Neural cell (in vitro differentiated cells): ENCODE measurements at regions not wholly inside any gene's neighbourhood (a gene's known extent, or its start where the extent isn't known, plus 50 kb on each side); places are given as distances from the start of the nearest gene placed in this dataset.

ENCODE experiments used
- H2AFZ ChIP-seq: fragments of 200-600, 300-800 bp; sonication (generic), shearing (Covaris generic); 2 replicates; pipeline ENCODE4 v1.6.0; 2014; ENCODE audit warnings: low read depth, mild to moderate bottlenecking, antibody characterized with exemption, low read length, moderate library complexity
- H3F3A ChIP-seq: fragments of 200-600 bp; shearing (Covaris generic); 2 replicates; pipeline ENCODE4 v1.6.1; 2016; ENCODE audit warnings: mild to moderate bottlenecking, moderate library complexity, mixed read lengths, antibody characterized with exemption, low read length; ENCODE audit not compliant: insufficient read depth, poor library complexity, severe bottlenecking
- H3K27ac ChIP-seq: fragments of 200-600, 300-800 bp; sonication (generic), shearing (Covaris generic); 2 replicates; pipeline ENCODE4 v1.5.1; 2014; ENCODE audit warnings: mild to moderate bottlenecking, low read length, moderate library complexity
- H3K27me3 ChIP-seq: fragments of 300-800, 200-600 bp; sonication (generic), shearing (Covaris generic); 2 replicates; pipeline ENCODE4 v1.6.0; 2014; ENCODE audit warnings: mild to moderate bottlenecking, low read depth, low read length, moderate library complexity; ENCODE audit not compliant: insufficient read depth
- H3K36me3 ChIP-seq: fragments of 300-800, 200-600 bp; sonication (generic), shearing (Covaris generic); 2 replicates; pipeline ENCODE4 v1.5.1; 2014; ENCODE audit warnings: mild to moderate bottlenecking, antibody characterized with exemption, low read length, moderate library complexity; ENCODE audit not compliant: insufficient read depth
- H3K4me2 ChIP-seq: fragments of 300-800, 200-600 bp; sonication (generic), shearing (Covaris generic); 2 replicates; pipeline ENCODE4 v1.6.0; 2014; ENCODE audit warnings: mild to moderate bottlenecking, low read length
- H3K4me3 ChIP-seq: fragments of 300-800, 200-600 bp; sonication (generic), shearing (Covaris generic); 2 replicates; pipeline ENCODE4 v1.5.1; 2014; ENCODE audit warnings: mild to moderate bottlenecking, low read length, moderate library complexity
- H3K79me2 ChIP-seq: fragments of 200-600 bp; shearing (Covaris generic); replicated peaks from 2 replicates; pipeline ENCODE4 v1.6.0; 2014; ENCODE audit warnings: mild to moderate bottlenecking, low read length, moderate library complexity; ENCODE audit not compliant: insufficient read depth
- H3K9ac ChIP-seq: fragments of 300-800, 200-600 bp; sonication (generic), shearing (Covaris generic); 2 replicates; pipeline ENCODE4 v1.6.1; 2016; ENCODE audit warnings: mild to moderate bottlenecking, low read length, mixed read lengths
- H3K9me2 ChIP-seq: fragments of 200-600 bp; shearing (Covaris generic); 2 replicates; pipeline ENCODE4 v1.6.1; 2016; ENCODE audit warnings: mild to moderate bottlenecking, low read length, mixed read lengths; ENCODE audit not compliant: insufficient read depth
- H3K9me3 ChIP-seq: fragments of 200-600, 300-800 bp; sonication (generic), shearing (Covaris generic); 2 replicates; pipeline ENCODE4 v1.6.1; 2016; ENCODE audit warnings: mild to moderate bottlenecking, mixed run types, low read length, moderate library complexity, mixed read lengths
- H4K20me1 ChIP-seq: fragments of 200-600 bp; shearing (Covaris generic); 2 replicates; pipeline ENCODE4 v1.6.1; 2016; ENCODE audit warnings: mild to moderate bottlenecking, mixed run types; ENCODE audit not compliant: insufficient read depth
- CTCF ChIP-seq: fragments of 450-650 bp; IDR thresholded peaks from 2 replicates; pipeline ENCODE4 v1.5.1; 2014; ENCODE audit warnings: antibody characterized with exemption, mild to moderate bottlenecking, moderate library complexity; ENCODE audit not compliant: poor library complexity, severe bottlenecking
- EP300 ChIP-seq: fragments of 450-650 bp; conservative IDR thresholded peaks from 2 replicates; pipeline ENCODE4 v1.6.1; 2014; ENCODE audit warnings: antibody characterized with exemption, mild to moderate bottlenecking, moderate library complexity; ENCODE audit not compliant: poor library complexity, severe bottlenecking
- EZH2 ChIP-seq: fragments of 200-600, 300-800 bp; shearing (Covaris generic), sonication (generic); IDR thresholded peaks from 2 replicates; pipeline ENCODE4 v1.6.1; 2014; ENCODE audit warnings: antibody characterized with exemption, low read length, borderline replicate concordance, mild to moderate bottlenecking; ENCODE audit not compliant: insufficient read depth, poor library complexity, severe bottlenecking
- MXI1 ChIP-seq: fragments of 450-650 bp; conservative IDR thresholded peaks from 2 replicates; pipeline ENCODE4 v1.6.1; 2014; ENCODE audit warnings: antibody characterized with exemption, mild to moderate bottlenecking; ENCODE audit not compliant: poor library complexity, severe bottlenecking
- POLR2AphosphoS5 ChIP-seq: IDR thresholded peaks from 2 replicates; pipeline ENCODE4 v1.6.1; 2012
- RAD21 ChIP-seq: fragments of 450-650 bp; conservative IDR thresholded peaks from 2 replicates; pipeline ENCODE4 v1.6.1; 2014; ENCODE audit warnings: antibody characterized with exemption, mild to moderate bottlenecking, moderate library complexity
- REST ChIP-seq: IDR thresholded peaks from 2 replicates; pipeline ENCODE4 v1.6.1; 2012; ENCODE audit warnings: borderline replicate concordance
- SMC3 ChIP-seq: fragments of 450-650 bp; conservative IDR thresholded peaks from 2 replicates; pipeline ENCODE4 v1.6.1; 2014; ENCODE audit warnings: antibody characterized with exemption, mild to moderate bottlenecking, moderate library complexity; ENCODE audit not compliant: poor library complexity
- TAF1 ChIP-seq: IDR thresholded peaks from 2 replicates; pipeline ENCODE4 v1.6.1; 2012; ENCODE audit warnings: low read depth

- Histone ChIP-seq H3K79me2 (no peaks in the 10 kb centered on the region), H3K9ac (no peak overlapping the region), H4K20me1 (no peaks in the 10 kb centered on the region), H3K9me3 (no peaks in the 10 kb centered on the region), H3K27me3 (no peaks in the 10 kb centered on the region), H2AFZ (no peak overlapping the region), H3K4me2 (no peak overlapping the region), H3K27ac (no peak overlapping the region), H3K9me2 (no peaks in the 10 kb centered on the region), H3K4me3 (no peak overlapping the region), H3F3A (no peaks in the 10 kb centered on the region), H3K36me3 (no peaks in the 10 kb centered on the region)
- TF ChIP-seq CTCF (no peak), TAF1 (no peak), REST (no peak), SMC3 (no peak), MXI1 (no peak), EZH2 (no peak), POLR2AphosphoS5 (no peak), RAD21 (no peak)
Measured at GRCh38 chr2:223457301-223457700, 144.9 kb downstream of the SCG2 start.

GRCh38 chr2:223459328-223459939 lies 142.7 kb downstream of the SCG2 start:
- Histone ChIP-seq H3K9ac (no peak overlapping the region), H3K9me3 (no peaks in the 10 kb centered on the region), H3K4me2 (no peak overlapping the region), H3F3A (no peaks in the 10 kb centered on the region), H3K9me2 (no peaks in the 10 kb centered on the region), H3K4me3 (no peak overlapping the region), H2AFZ (no peak overlapping the region), H4K20me1 (no peaks in the 10 kb centered on the region), H3K36me3 (no peaks in the 10 kb centered on the region), H3K79me2 (no peaks in the 10 kb centered on the region), H3K27me3 (no peaks in the 10 kb centered on the region), H3K27ac (no peak overlapping the region)
- TF ChIP-seq EP300 (no peak), REST (no peak), POLR2AphosphoS5 (no peak), SMC3 (peak; percentile 59), MXI1 (no peak), CTCF (peak; percentile 58), TAF1 (no peak), EZH2 (no peak), RAD21 (peak; percentile 54)
